ENCODE measurements at regions not wholly inside any gene's neighbourhood (a gene's known extent, or its start where the extent isn't known, plus 50 kb on each side); places are given as distances from the start of the nearest gene placed in this dataset.

DNA sequence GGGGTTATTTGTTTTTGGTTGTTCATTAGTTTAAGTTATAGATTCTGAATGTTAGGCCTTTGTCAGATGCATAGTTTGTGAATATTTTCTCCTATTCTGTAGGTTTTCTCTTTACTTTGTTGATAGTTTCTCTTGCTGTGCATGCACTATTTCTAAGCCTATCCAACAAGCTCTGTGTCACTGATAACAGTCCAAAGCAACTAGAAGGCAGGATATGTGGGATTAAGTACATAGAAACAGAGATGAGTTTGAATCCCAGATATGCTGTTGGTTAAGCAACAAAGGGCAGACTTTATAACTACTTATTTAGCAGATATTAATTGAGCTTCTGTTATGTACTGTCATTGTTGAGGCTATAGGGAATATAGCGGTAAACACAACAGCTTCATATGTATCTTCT, 390.4 kb downstream of the INSC start:
- no peak for TF ChIP-seq EZH2 (IDR thresholded peaks at IDR 0.05; ENCODE audit: borderline replicate concordance, low read depth, low read length, severe bottlenecking)
- TF ChIP-seq, protein P1, sequence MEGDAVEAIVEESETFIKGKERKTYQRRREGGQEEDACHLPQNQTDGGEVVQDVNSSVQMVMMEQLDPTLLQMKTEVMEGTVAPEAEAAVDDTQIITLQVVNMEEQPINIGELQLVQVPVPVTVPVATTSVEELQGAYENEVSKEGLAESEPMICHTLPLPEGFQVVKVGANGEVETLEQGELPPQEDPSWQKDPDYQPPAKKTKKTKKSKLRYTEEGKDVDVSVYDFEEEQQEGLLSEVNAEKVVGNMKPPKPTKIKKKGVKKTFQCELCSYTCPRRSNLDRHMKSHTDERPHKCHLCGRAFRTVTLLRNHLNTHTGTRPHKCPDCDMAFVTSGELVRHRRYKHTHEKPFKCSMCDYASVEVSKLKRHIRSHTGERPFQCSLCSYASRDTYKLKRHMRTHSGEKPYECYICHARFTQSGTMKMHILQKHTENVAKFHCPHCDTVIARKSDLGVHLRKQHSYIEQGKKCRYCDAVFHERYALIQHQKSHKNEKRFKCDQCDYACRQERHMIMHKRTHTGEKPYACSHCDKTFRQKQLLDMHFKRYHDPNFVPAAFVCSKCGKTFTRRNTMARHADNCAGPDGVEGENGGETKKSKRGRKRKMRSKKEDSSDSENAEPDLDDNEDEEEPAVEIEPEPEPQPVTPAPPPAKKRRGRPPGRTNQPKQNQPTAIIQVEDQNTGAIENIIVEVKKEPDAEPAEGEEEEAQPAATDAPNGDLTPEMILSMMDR (IDR thresholded peaks at IDR 0.05; ENCODE audit: borderline replicate concordance, extremely low read depth, low read length, poor library complexity, severe bottlenecking): no peak
